ENCODE measurements at regions not wholly inside any gene's neighbourhood (a gene's known extent, or its start where the extent isn't known, plus 50 kb on each side); places are given as distances from the start of the nearest gene placed in this dataset.

DNA sequence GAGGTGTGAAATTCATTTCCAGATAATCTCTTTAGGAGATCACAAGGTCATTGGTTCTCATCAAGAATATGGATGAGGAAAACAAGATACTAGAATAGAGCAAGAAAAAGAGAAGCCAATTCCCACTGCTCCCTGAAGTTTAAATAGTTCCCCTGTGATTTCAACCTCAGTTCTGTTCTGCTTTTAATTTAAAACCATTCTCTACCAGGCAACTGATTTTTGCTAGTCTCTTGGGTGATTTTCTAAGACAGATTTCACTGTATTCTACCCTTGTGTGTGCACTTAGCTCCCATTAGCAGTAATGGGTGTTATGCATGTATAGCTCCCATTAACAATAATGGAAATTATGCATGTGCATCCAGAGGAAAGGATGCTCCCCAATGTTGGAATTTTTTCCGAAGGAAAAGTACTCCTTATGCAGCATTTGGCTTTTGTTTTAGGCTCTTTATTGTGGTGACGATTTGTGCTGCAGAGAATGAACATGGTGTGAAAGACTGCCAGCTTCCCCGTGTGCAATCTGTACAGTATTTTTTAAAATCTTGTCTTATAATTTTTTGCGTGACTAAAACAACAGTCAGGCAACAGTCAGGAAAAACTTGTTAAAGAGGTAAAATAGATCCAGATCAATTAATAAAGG, 144.0 kb upstream of the ZRANB2 start:
- TF ChIP-seq CTCF (IDR thresholded peaks at IDR 0.05): no peak
- no peak for TF ChIP-seq POLR2A (IDR thresholded peaks at IDR 0.05)
- TF ChIP-seq POLR2AphosphoS5 (IDR thresholded peaks at IDR 0.05): no peak
- TF ChIP-seq EP300 (IDR thresholded peaks at IDR 0.05): no peak
